H7 (cell line): ENCODE measurements at regions not wholly inside any gene's neighbourhood (a gene's known extent, or its start where the extent isn't known, plus 50 kb on each side); places are given as distances from the start of the nearest gene placed in this dataset.
"Not testable (repeated sequence)": the region's sequence is repeated elsewhere in the genome, so short reads cannot be mapped to it uniquely, and the experiment has no call there.

Experiments
- DNase-seq: peaks from one replicate; pipeline ENCODE4 v3.0.0; 2012
- H3K27me3 ChIP-seq: 2 replicates; pipeline ENCODE4 v1.6.0; 2011; ENCODE audit warnings: mild to moderate bottlenecking, low read length; ENCODE audit not compliant: control insufficient read depth, insufficient read depth
- H3K36me3 ChIP-seq: replicated peaks from 2 replicates; pipeline ENCODE4 v1.5.1; 2011; ENCODE audit warnings: low read length; ENCODE audit not compliant: control insufficient read depth, insufficient read depth
- H3K4me3 ChIP-seq: 2 replicates; pipeline ENCODE4 v1.5.1; 2011; ENCODE audit warnings: low read depth, mild to moderate bottlenecking, control low read depth, low read length, moderate library complexity; ENCODE audit not compliant: insufficient read depth

DNA sequence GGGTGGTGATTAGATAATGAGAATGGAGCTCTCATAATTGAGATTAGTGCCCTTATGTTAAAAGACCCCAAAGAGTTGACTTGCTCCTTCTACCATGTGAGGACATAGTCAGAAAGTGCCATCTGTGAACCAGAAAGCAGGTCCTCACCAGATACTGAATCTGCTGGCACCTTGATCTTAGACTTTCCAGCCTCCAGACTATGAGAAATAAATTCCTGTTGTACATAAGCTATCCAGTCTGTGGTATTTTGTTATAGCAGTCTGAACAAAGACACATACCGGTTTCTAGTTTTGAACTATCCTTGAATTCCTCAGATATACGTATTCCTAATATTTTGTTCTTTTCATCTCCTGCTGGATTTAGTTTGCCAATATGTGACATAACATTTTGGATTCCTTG, 228.1 kb downstream of the FZD1 start:
- Histone ChIP-seq H3K4me3 (no peak overlapping the region), H3K27me3 (no peaks in the 10 kb centered on the region), H3K36me3 (no peaks in the 10 kb centered on the region)
- DNase-seq: no peak

GRCh38 chr7:91492773-91493172, 228.5 kb downstream of the FZD1 start:
- DNase-seq: no peak
- Histone ChIP-seq H3K4me3 (no peak overlapping the region), H3K36me3 (no peaks in the 10 kb centered on the region), H3K27me3 (no peaks in the 10 kb centered on the region)

- H3K4me3 ChIP-seq: no peak overlapping the region
- H3K27me3 ChIP-seq: no peaks in the 10 kb centered on the region
- no peak for DNase-seq
- H3K36me3 ChIP-seq: no peaks in the 10 kb centered on the region
These were observed 230.2 kb downstream of the FZD1 start for GRCh38 chr7:91494450-91494849.

- Histone ChIP-seq H3K4me3 (no peak overlapping the region), H3K36me3 (no peaks in the 10 kb centered on the region), H3K27me3 (no peaks in the 10 kb centered on the region)
- no peak for DNase-seq
These were observed 232.1 kb downstream of the FZD1 start for GRCh38 chr7:91496251-91496820.

- H3K4me3 ChIP-seq, H3K27me3 ChIP-seq, DNase-seq, H3K36me3 ChIP-seq: not testable (repeated sequence)
These were observed 233.0 kb downstream of the FZD1 start for GRCh38 chr7:91497277-91497676.

DNA sequence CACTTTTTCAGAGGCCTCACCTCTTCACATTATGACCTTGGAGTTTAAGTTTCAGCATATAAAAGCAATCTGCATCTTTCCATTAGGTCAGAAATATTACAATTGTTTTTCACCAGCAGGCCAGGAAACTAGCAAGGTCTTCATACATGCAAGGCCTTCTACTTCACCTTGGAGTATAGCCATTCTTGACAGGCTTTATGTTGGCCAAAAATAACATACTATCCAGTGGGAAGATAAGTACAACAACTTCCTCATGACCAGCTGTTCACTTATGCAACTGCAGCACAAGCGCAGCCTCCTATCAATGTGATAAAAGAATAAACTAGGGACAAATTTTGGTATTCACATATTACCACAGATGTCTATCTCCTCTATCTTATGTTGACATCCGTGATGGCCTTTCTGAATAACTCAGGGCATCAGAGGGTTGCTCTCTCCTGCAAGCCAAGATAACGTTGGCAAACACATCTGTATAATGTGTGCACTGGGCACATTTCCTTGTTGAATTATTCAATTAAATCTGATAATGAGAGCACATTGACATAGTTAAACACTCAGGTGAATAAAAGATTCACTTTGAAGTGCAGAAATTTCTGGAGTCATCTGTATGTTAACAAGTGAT, 239.8 kb downstream of the FZD1 start:
- Histone ChIP-seq H3K27me3 (no peaks in the 10 kb centered on the region), H3K4me3 (no peak overlapping the region), H3K36me3 (no peaks in the 10 kb centered on the region)
- no peak for DNase-seq

GRCh38 chr7:91504919-91505318, 240.7 kb downstream of the FZD1 start:
- Histone ChIP-seq H3K36me3 (no peaks in the 10 kb centered on the region), H3K4me3 (no peak overlapping the region), H3K27me3 (no peaks in the 10 kb centered on the region)
- DNase-seq: no peak

GRCh38 chr7:91506966-91507365, 242.7 kb downstream of the FZD1 start:
- not testable (repeated sequence) for H3K4me3 ChIP-seq, DNase-seq, H3K27me3 ChIP-seq, H3K36me3 ChIP-seq

- H3K4me3 ChIP-seq, H3K27me3 ChIP-seq, H3K36me3 ChIP-seq, DNase-seq: not testable (repeated sequence)
These were observed 247.6 kb downstream of the FZD1 start for GRCh38 chr7:91511861-91512260.

- H3K36me3 ChIP-seq: no peaks in the 10 kb centered on the region
- no peaks in the 10 kb centered on the region for H3K27me3 ChIP-seq
- H3K4me3 ChIP-seq: no peak overlapping the region
- DNase-seq: no peak
These were observed 248.7 kb downstream of the FZD1 start for GRCh38 chr7:91512958-91513357.

DNA sequence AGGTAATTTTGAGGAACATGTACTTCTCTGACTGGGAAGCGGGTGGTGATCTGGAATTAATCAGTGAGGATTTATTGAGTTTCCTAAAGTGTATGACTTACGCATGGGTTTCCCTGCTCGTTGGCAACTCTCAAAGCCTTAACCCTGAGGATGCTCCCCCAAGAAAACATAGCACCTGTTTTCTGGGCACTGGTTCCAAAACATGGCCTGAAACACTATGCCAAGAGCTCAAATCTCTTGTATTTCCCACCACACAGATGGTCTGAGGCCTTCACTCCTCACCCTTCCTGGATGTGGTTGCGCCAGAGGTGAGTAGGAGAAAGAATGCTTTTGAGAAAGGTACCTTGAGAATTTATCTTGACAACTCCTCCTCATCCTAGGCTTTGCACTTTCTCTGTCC, 250.4 kb downstream of the FZD1 start:
- no peak for DNase-seq
- no peak overlapping the region for H3K4me3 ChIP-seq
- no peaks in the 10 kb centered on the region for H3K27me3 ChIP-seq
- H3K36me3 ChIP-seq: no peaks in the 10 kb centered on the region

DNA sequence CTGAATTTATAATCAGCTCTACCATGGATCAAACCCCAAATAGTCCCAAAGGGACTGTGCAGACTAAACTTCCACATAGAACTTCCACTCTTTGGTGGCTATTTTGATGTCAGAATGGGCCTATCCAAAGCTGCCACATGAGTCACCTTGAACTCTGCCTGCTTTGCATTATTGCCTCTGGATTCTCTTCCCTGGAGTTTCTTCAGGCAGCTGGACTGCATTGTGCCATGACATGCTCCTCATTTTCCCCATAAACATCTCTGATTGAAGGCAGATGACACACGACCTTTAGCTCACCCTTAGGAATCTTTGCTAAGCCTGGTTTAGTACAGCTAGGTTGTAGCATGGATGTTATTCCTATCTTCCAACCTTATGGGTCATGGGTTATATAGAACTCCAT, 251.7 kb downstream of the FZD1 start:
- no peaks in the 10 kb centered on the region for H3K36me3 ChIP-seq
- H3K27me3 ChIP-seq: no peaks in the 10 kb centered on the region
- no peak overlapping the region for H3K4me3 ChIP-seq
- DNase-seq: no peak

DNA sequence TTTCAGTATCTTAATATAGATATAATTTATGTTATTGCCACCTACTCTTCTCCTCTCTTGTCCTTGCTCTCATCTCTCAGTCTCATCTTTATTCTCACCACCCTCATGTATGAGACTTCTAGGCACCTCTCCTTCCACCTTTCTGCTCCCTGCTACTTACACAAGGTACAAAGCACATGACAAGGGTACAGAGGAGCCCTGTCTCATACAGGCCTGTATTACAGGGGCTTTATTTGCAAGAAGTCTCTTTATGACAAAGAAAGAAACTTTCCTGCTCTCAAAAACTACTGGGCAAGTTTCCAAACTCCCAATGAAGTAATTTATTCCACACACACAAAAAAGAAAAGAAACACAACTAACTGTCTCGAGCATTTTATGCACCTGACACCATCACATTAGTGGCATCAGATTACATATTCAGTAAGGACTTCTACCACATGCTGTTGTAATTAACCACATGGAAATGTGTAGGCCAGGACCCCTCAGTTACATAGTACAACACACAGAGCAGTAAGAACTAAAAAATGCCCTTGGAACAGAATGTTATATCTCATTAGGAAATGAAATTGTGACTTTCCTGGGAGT, 253.1 kb downstream of the FZD1 start:
- Histone ChIP-seq H3K36me3 (no peaks in the 10 kb centered on the region), H3K4me3 (no peak overlapping the region), H3K27me3 (no peaks in the 10 kb centered on the region)
- no peak for DNase-seq

GRCh38 chr7:91518058-91518457, 253.8 kb downstream of the FZD1 start:
- DNase-seq: no peak
- no peak overlapping the region for H3K4me3 ChIP-seq
- no peaks in the 10 kb centered on the region for H3K27me3 ChIP-seq
- H3K36me3 ChIP-seq: no peaks in the 10 kb centered on the region

DNA sequence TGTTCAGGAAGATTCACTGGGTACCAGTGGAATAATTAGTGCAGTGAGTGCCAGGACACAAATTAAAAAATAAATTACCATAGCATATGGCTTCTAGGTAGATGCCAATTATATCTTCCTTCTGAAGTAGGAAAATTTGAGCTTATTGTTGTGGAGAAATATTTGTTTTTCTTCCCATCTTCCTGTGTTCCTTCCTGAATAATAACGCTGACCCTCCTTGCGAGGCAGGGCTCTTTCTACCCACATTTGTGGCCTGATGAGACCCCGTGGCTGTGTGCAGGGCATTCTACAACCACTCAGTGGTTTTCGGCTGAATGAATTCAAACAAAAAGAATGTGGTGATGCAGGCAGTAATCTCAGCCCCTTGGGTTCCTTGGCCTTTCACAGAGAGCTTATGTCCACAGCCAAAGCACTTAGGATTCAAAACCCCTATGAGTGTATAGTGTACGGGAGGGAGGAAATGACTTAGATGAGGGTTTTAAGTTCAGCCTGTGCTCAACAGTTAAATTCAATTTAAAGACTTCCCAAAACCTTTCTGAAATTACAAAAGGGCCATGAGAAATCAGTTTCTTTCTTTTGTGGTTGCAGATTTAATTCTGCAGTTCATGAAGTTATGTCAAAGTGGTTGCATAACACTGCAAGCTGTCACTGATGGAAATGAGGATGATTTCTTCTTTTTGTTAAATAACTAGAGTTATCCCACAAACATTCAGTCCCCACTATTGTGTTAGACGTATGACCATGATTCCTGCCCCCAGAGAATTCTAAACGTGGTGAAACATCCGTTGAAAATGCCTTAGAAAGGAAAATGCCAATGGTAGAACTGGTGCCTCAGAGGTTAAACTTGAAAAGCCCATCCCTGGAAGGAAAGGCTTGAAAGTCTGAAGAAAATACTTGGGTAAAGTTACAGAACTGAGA, 255.3 kb downstream of the FZD1 start:
- DNase-seq: no peak
- no peak overlapping the region for H3K4me3 ChIP-seq

More for the DNA sequence above, 255.3 kb downstream of the FZD1 start:
- no peaks in the 10 kb centered on the region for H3K27me3 ChIP-seq
- H3K36me3 ChIP-seq: no peaks in the 10 kb centered on the region
